HG02798 (cell line): ENCODE measurements at regions not wholly inside any gene's neighbourhood (a gene's known extent, or its start where the extent isn't known, plus 50 kb on each side); places are given as distances from the start of the nearest gene placed in this dataset.
"Not testable (repeated sequence)": the region's sequence is repeated elsewhere in the genome, so short reads cannot be mapped to it uniquely, and the experiment has no call there.

Source experiments
- ATAC-seq: cut with Tn5 transposase; IDR thresholded peaks from one replicate; pipeline ENCODE4 v1.9.1; 2021; ENCODE audit warnings: mild to moderate bottlenecking; ENCODE audit not compliant: unreplicated experiment, poor library complexity

GRCh38 chr7:52413051-52413450 is 622.4 kb upstream of the POM121L12 start:
- ATAC-seq: no peak

- ATAC-seq: no peak
These were observed 625.4 kb upstream of the POM121L12 start for GRCh38 chr7:52410032-52410431.

GRCh38 chr7:52406808-52407207 is 628.6 kb upstream of the POM121L12 start:
- ATAC-seq: no peak

- no peak for ATAC-seq
These were observed 652.7 kb upstream of the POM121L12 start for GRCh38 chr7:52382731-52383130.

DNA sequence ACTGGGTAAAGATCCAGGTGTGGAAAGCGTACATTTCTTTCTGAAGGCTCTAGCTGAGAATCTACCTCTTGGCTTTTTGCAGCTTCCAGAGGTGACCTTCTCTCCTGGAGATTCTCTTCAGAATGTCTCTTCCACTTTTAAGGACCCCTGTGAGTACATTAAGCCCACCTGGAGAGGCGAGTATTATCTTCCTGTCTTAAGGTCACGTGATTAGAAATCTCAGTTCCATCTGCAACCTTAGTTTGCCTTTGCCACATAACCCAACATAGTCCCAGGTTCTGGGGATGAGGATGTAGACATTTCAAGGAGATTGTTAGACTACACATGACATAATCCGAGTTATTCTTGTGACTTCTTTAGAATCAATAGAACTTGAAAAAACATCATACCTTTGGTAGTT is 665.5 kb upstream of the POM121L12 start:
- no peak for ATAC-seq

DNA sequence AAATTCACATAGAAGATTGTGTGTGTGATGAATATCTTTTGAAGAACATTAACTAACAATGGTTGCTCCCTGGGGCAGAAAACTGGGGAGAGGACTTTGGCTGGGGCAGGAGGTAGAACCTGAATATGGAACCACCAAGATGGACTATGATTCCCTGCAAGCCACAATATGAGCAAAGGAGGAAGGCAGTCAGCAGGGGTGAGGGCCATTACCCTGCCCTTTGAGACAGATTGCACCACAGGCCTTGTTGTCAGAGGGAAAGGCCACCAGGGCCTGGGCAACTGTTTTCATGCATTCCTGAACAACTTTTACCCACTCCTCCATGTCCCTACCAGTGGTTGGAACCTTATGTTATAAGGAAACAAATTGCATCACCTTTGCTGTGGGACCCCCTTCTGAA is 670.1 kb upstream of the POM121L12 start:
- no peak for ATAC-seq

GRCh38 chr7:52362521-52362920 is 672.9 kb upstream of the POM121L12 start:
- no peak for ATAC-seq

- no peak for ATAC-seq
These were observed 674.9 kb upstream of the POM121L12 start for GRCh38 chr7:52360541-52360940.

GRCh38 chr7:52355053-52355452 is 680.4 kb upstream of the POM121L12 start:
- ATAC-seq: no peak

- ATAC-seq: no peak
These were observed 683.1 kb upstream of the POM121L12 start for GRCh38 chr7:52352013-52352981.

GRCh38 chr7:52344015-52344414 is 691.4 kb upstream of the POM121L12 start:
- ATAC-seq: no peak

DNA sequence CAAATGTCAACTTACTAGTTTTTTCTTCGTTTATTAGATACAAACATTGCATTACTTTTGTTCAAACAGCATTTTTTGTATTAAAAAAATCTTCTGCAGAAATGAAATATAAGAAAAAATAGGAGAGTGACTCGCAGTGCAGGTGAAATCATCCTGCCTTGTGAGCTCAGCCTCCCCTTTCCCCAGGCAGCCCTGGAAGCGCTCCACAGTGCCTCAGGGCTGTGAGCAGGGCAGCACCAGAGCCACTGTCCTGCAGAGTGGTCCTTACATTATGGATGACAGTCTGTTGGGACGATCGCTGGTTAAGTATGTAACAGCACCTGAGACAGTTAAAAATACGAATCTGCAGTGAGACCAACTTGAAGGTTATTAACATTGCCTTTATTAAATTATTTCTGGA is 695.4 kb upstream of the POM121L12 start:
- ATAC-seq: no peak

DNA sequence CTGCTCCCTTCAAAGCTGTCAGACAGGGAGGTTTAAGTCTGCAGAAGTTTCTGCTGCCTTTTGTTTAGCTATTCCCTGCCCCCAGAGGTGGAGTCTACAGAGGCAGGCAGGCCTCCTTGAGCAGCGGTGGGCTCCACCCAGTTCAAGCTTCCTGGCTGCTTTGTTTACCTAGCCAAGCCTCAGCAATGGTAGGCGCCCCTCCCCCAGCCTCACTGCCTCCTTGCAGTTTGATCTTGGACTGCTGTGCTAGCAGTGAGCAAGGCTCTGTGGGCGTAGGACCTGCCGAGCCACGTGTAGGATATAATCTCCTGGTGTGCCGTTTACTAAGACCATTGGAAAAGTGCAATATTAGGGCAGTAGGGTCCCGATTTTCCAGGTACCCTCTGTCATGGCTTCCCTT is 707.1 kb upstream of the POM121L12 start:
- not testable (repeated sequence) for ATAC-seq

DNA sequence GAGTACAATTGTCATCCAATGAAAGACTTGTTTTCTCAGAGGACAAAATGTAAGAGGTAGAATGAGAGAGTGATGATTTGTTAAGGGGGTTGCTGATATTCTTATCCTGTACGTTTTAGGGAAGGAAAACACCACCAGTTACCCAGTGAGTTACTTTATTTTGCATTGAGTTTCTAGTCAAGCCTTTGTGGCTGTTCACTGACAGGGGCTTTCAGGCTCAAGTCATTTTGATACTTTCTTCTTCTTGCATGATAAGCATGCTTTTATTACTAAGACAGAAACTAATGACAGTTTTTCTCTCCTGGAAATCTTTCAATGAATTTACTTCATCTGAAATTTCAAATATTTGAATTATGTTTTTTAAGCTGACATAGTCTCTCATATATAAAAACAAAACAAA is 710.2 kb upstream of the POM121L12 start:
- ATAC-seq: no peak

DNA sequence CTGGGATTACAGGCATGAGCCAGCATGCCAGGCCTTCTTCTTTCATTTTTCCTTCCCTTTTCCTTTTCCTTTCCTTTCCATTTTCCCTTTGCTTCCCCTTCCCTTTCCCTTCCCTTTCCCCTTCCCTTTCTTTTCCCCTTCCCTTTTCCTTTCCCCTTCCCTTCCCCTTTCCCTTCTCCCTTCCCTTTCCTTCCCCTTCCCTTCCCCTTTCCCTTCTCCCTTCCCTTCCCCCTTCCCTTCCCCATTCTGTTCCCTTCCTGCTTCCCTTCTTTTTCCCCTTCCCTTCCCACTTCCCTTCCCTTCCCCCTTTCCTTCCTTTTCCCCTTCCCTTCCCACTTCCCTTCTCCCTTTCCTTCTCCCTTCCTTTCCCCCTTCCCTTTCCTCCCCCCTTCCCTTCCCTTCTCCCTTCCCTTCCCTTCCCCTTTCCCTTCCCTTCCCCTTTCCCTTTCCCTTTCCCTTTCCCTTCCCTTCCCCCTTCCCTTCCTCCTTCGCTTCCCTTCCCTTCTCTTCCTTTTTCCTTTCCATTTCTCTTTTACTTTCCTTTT is 712.2 kb upstream of the POM121L12 start:
- no peak for ATAC-seq

DNA sequence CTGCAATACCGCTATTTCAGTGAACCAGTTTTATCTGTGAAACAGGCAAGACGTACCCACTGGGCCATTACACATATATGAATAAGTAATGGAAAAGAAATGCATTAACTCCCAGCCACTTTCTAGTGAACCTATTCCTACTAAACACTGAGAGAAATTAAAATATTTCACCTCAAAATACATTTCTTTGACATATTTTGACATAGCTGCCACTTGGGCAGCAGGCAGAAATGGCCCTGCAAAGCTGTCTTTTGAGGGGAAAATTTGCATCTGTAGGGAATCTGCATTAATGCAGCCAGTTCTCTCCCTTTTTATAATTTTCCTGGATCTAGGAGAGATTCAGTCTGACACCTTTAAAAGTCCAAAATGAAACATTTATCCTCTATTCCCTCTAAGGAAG is 714.8 kb upstream of the POM121L12 start:
- ATAC-seq: no peak

- ATAC-seq: no peak
These were observed 717.5 kb upstream of the POM121L12 start for GRCh38 chr7:52317921-52318320.

DNA sequence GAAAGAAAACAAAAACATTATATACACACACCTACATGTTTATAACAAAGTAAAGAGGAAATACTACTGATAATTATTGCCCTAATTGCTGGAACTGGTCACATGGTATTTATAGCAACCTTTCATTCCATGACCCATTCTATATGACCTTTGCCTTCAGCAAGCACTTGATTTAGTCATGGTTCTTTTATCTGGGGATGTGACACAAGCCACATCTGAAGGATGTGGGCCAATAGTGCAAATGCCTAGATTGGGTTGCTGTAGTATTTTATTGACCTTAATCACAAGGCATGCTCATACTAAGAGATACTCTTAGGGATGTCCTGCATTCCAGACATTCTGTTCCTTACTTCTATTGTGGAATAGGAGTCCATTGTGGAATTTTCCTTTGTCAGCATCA is 723.5 kb upstream of the POM121L12 start:
- ATAC-seq: no peak

GRCh38 chr7:52309631-52310030 is 725.8 kb upstream of the POM121L12 start:
- no peak for ATAC-seq

- ATAC-seq: no peak
These were observed 732.5 kb upstream of the POM121L12 start for GRCh38 chr7:52302765-52303520.

DNA sequence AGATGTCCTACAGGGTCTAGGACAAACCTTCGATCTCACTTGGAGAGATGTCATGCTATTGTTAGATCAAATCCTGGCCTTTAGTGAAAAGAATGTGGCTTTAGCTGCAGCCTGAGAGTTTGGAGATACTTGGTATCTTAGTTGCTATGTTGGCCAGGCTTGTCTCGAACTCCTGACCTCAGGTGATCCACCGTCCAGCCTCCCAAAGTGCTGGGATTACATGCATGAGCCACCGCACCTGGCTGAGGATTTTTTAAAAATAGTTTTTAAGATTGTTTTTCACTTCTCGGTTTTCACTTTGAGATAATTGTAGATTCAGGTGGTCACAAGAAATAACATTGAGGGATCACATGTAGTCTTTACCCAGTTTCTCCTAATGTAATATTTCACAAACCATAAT is 738.3 kb upstream of the POM121L12 start:
- no peak for ATAC-seq
